Activated CD4-positive, alpha-beta T cell treated with anti-CD3 and anti-CD28 coated beads, Interleukin-2, Interleukin-4, amounts not matched to agents 100 ng/mL and 50 ng/mL, durations not matched to agents 16 hours and 8 hours (primary cell): ENCODE measurements at regions not wholly inside any gene's neighbourhood (a gene's known extent, or its start where the extent isn't known, plus 50 kb on each side); places are given as distances from the start of the nearest gene placed in this dataset.
A peak's percentile ranks its signal among the peaks of the same experiment; 100 is the strongest.
"Not testable (repeated sequence)": the region's sequence is repeated elsewhere in the genome, so short reads cannot be mapped to it uniquely, and the experiment has no call there.

Source experiments
- DNase-seq: peaks from one replicate; pipeline ENCODE4 v3.0.0-alpha.2; 2020; ENCODE audit warnings: low spot score

DNA sequence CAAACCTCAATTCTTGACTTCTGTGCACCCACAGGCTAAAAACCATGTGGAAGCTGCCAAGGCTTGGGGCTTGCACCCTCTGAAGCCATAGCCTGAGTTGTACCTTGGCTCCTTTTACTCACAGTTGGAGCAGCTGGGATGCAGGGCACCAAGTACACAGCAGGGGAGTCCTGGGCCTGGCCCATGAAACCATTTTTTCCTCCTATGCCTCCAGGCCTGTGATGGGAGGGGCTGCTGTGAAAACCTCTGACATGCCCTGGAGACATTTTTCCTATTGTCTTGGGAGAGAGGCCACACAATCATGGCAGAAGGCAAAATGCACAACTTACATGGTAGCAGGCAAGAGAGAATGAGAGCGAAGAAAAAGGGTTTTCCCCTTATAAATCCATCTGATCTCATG lies 568.6 kb downstream of the SMARCA1 start:
- DNase-seq: not testable (repeated sequence)

DNA sequence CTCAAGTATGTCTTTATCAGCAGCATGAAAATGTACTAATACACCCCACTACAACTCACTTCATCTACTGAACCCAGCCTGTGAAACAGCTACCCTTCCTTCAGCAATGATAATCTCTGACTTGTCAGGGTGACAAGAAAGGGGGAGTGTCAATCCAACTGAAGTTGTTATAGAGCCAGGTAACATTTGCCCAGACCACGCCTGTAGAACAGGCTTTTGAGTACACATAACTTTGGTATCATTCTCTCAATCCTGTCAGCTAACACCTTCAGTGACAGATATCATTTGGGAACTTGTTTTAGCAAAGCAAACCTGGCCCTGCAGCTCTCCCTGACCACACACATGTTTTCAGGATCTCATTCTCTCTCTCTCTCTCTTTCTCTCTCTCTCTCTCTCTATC lies 592.2 kb downstream of the SMARCA1 start:
- DNase-seq: no peak

DNA sequence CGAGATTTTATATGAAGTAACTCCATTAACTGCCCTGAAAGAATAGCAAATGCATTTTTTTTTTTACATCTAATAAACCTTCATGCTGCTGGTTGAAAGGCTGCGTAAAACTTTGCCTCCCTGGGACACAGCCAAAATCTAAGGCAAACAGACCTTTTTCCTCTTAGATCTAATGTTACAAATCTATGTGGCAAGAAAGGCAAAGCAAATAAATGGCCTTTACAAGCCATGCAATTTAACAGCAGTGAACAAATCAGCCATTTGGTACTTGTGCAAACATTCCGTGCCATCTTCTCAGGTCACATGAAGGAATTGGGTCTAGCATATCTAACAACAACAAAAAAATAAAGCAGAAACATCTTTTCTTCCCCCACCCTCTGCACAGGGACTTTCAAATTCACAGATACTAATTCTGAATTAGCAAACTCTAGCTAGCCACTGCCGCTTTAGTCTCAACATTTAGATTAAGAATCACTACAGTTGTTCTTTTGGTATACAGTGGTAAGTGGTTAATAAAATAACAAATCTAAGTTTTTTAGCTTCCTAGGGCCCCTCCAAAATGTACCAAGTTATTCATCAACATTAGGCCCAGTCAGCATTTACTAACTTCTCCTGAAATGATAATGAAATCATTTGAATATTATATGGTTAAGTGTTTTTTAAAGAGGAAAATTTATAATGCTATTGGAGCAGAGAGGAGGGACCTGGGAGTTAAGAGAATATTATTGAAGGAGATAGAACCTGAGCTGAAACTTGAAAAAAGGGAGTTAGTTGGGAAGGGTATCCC lies 593.8 kb downstream of the SMARCA1 start:
- no peak for DNase-seq

- no peak for DNase-seq
These were observed 594.7 kb downstream of the SMARCA1 start for GRCh38 chrX:128928636-128929035.

DNA sequence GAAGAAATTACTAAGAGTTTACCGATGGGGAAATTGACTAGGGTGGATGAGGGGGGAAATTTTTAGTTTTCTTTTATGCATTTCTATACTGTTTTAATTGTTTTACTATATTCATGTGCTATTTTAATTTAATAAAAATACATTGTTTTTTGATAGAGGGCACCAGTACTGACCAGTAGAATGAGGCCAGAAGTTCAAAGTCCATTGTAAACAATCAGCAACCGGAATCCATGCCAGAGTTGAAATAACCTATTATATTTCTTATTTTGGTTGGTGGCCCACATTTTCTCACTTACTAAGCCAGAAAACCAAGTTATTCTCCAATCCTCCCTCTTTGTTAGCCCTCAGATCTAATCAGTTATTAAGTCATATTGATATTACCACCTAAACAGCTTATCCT lies 595.9 kb downstream of the SMARCA1 start:
- DNase-seq: no peak

DNA sequence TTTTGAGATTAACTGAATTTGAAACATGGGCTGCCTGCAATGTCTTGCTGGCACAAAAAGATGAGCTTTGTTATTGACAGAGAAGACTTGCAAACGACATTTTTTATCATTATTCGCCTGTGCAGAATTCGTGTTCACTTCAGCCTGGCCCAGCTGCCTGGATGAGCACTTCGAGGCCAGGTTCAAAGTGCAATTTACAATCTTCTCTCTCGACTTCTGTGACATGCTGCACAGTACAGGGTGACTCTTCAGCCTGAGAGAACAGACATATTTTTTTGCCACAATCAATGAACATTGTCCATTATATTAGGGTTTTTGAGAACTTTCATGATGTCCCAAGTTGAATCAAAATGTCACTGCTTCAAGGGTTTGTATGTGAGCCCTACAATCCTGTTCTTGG lies 616.5 kb downstream of the SMARCA1 start:
- no peak for DNase-seq

GRCh38 chrX:128901018-128901417 lies 622.3 kb downstream of the SMARCA1 start:
- no peak for DNase-seq

GRCh38 chrX:128897621-128898020 lies 625.7 kb downstream of the SMARCA1 start:
- no peak for DNase-seq

DNA sequence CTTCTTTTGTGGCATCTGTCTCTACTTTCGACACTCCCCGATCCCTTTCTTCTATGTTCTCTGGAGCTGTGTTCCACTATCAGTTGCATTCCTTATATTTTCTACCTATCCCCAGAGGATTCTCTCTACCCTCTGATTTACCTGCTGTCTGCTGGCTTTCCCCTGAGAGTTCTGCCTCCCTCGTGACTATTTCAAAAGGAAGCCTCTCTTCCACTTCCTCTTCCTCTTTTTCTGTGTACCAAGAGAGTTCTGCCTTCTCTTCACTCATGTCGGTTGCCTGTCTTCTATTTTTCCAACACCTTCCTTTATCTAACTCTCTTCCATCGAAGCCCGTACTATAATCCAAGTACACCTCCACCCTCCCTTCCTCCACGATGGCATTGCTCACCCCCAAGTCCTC lies 631.7 kb downstream of the SMARCA1 start:
- DNase-seq: no peak

GRCh38 chrX:128884430-128884829 lies 638.9 kb downstream of the SMARCA1 start:
- no peak for DNase-seq

- no peak for DNase-seq
These were observed 639.6 kb downstream of the SMARCA1 start for GRCh38 chrX:128883650-128884049.

- DNase-seq: no peak
These were observed 652.9 kb downstream of the SMARCA1 start for GRCh38 chrX:128870361-128870760.

DNA sequence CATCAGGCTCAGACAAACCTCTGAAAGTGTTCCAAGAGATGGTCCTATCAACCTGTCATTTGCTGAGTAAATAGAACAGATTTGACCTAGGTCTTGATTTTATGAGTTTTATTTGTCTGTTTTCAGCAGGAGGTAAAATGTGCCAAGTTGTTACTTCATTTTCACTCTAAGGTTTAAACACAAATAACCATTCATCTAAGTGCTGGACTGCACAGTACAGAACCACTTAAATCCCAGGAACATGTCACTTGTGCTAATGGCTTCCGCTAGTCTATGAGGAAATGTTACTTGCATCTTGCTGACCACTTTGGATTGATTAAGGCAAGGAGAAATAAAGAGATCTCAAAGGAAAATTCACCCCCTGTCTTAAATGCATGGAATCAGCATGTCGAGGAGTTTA lies 660.7 kb downstream of the SMARCA1 start:
- DNase-seq: no peak

- DNase-seq: no peak
These were observed 674.9 kb downstream of the SMARCA1 start for GRCh38 chrX:128848374-128848773.

DNA sequence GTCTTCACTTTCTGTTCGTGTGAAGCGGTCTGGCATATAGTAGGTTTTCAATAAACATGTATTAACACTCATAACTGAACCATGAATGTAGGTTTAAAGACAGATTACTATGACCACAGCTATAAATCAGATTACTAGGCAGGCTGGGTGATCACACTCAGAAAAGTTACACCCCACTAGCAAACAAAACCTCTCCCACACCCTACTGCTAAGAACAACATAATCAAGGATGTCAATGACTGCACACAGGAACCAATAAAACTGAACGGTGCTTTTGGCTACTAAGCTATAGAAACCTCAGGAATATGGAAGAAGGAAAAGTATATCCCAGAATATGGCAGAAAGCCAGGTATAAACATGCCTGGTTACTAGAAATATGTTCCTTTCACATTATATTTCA lies 676.9 kb downstream of the SMARCA1 start:
- no peak for DNase-seq

- DNase-seq: no peak
These were observed 704.6 kb downstream of the SMARCA1 start for GRCh38 chrX:128818690-128819089.

DNA sequence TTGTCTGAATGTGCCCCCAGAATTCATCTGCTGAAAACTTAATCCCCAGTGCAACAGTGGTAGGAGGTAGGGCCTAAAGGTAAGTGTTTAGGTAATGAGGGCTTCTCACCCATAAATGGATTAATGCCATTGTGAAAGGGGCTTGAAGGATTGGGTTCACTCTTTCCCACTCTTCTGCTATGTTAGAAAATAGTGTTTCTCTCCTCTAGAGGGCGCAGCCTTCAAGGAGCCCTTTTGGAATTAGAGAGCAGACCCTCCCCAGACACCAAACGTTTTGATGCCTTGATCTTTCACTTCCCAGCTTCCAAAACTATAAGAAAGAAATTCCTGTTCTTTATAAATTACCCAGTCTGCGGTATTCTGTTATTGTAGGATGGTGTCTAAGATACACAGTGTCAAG lies 706.4 kb downstream of the SMARCA1 start:
- peak; percentile 6 for DNase-seq

- no peak for DNase-seq
These were observed 715.9 kb downstream of the SMARCA1 start for GRCh38 chrX:128807367-128807766.

- no peak for DNase-seq
These were observed 718.1 kb downstream of the SMARCA1 start for GRCh38 chrX:128805236-128805635.

DNA sequence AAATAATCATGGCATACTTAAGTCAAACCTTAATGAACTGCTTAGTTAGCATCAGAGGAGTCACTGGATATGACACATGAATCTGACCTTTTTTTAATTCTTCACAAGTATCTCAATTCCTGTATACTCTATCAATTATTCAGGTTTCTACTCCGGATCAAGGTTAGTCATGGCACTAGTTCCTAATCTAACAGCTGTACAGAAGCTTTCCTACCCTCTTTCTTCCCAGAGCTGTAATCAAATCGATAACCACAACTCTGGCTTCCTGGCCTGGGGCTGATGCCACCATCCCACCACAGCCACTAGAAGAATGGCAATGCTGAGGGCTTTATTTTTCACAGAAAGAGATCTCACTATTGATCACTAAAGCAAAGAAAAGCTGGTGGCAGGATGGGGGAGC lies 718.5 kb downstream of the SMARCA1 start:
- DNase-seq: no peak

- peak; percentile 6 for DNase-seq
These were observed 723.2 kb downstream of the SMARCA1 start for GRCh38 chrX:128800138-128800537.

DNA sequence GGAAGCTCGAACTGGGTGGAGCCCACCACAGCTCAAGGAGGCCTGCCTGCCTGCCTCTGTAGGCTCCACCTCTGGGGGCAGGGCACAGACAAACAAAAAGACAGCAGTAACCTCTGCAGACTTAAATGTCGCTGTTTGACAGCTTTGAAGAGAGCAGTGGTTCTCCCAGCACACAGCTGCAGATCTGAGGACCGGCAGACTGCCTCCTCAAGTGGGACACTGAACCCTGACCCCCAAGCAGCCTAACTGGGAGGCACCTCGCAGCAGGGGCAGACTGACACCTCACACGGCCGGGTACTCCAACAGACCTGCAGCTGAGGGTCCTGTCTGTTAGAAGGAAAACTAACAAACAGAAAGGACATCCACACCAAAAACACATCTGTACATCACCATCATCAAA lies 730.9 kb upstream of the ACTRT1 start:
- not testable (repeated sequence) for DNase-seq

GRCh38 chrX:128781506-128781905 lies 729.3 kb upstream of the ACTRT1 start:
- peak; percentile 19 for DNase-seq

- DNase-seq: no peak
These were observed 728.7 kb upstream of the ACTRT1 start for GRCh38 chrX:128780934-128781333.
